ENCODE measurements at regions not wholly inside any gene's neighbourhood (a gene's known extent, or its start where the extent isn't known, plus 50 kb on each side); places are given as distances from the start of the nearest gene placed in this dataset.

GRCh38 chr3:28645149-28645548 lies 296.5 kb upstream of the AZI2 start:
- DNase-seq (ENCODE audit: low read depth in 2 of 2, low spot score in 1 of 2) = no peak

- no peak for DNase-seq (ENCODE audit: low read depth in 2 of 2, low spot score in 1 of 2)
Observed at GRCh38 chr3:28646435-28646834, 297.8 kb upstream of the AZI2 start.

GRCh38 chr3:28649266-28649665 lies 300.6 kb upstream of the AZI2 start:
- DNase-seq (ENCODE audit: low read depth in 2 of 2, low spot score in 1 of 2) = no peak

- no peak for DNase-seq (ENCODE audit: low read depth in 2 of 2, low spot score in 1 of 2)
Observed at GRCh38 chr3:28651159-28651558, 302.5 kb upstream of the AZI2 start.

GRCh38 chr3:28664123-28664522 lies 315.5 kb upstream of the AZI2 start:
- DNase-seq (ENCODE audit: low read depth in 2 of 2, low spot score in 1 of 2) = no peak

GRCh38 chr3:28667646-28668621 lies 319.3 kb upstream of the AZI2 start:
- DNase-seq (ENCODE audit: low read depth in 2 of 2, low spot score in 1 of 2) = peak in 1 of 2 donors; percentile 20

- no peak for DNase-seq (ENCODE audit: low read depth in 2 of 2, low spot score in 1 of 2)
Observed at GRCh38 chr3:28669870-28670269, 321.2 kb upstream of the AZI2 start.

- no peak for DNase-seq (ENCODE audit: low read depth in 2 of 2, low spot score in 1 of 2)
Observed at GRCh38 chr3:28672406-28672805, 323.8 kb upstream of the AZI2 start.

- no peak for DNase-seq (ENCODE audit: low read depth in 2 of 2, low spot score in 1 of 2)
Observed at GRCh38 chr3:28673446-28673845, 324.8 kb upstream of the AZI2 start.

GRCh38 chr3:28674212-28674611 lies 325.6 kb upstream of the AZI2 start:
- DNase-seq (ENCODE audit: low read depth in 2 of 2, low spot score in 1 of 2) = no peak

GRCh38 chr3:28677581-28677980 lies 329.0 kb upstream of the AZI2 start:
- DNase-seq (ENCODE audit: low read depth in 2 of 2, low spot score in 1 of 2) = no peak

GRCh38 chr3:28678086-28678485 lies 329.5 kb upstream of the AZI2 start:
- DNase-seq (ENCODE audit: low read depth in 2 of 2, low spot score in 1 of 2) = no peak

- DNase-seq (ENCODE audit: low read depth in 2 of 2, low spot score in 1 of 2) = no peak
Observed at GRCh38 chr3:28680050-28680449, 331.4 kb upstream of the AZI2 start.

GRCh38 chr3:28682121-28682520 lies 333.5 kb upstream of the AZI2 start:
- no peak for DNase-seq (ENCODE audit: low read depth in 2 of 2, low spot score in 1 of 2)

- no peak for DNase-seq (ENCODE audit: low read depth in 2 of 2, low spot score in 1 of 2)
Observed at GRCh38 chr3:28690176-28690575, 341.6 kb upstream of the AZI2 start.

GRCh38 chr3:28698706-28699105 lies 350.1 kb upstream of the AZI2 start:
- no peak for DNase-seq (ENCODE audit: low read depth in 2 of 2, low spot score in 1 of 2)

- DNase-seq (ENCODE audit: low read depth in 2 of 2, low spot score in 1 of 2) = no peak
Observed at GRCh38 chr3:28699283-28699682, 350.7 kb upstream of the AZI2 start.

- no peak for DNase-seq (ENCODE audit: low read depth in 2 of 2, low spot score in 1 of 2)
Observed at GRCh38 chr3:28700728-28701127, 352.1 kb upstream of the AZI2 start.

- no peak for DNase-seq (ENCODE audit: low read depth in 2 of 2, low spot score in 1 of 2)
Observed at GRCh38 chr3:28703843-28704242, 355.2 kb upstream of the AZI2 start.

GRCh38 chr3:28711293-28711692 lies 362.7 kb upstream of the AZI2 start:
- no peak for DNase-seq (ENCODE audit: low read depth in 2 of 2, low spot score in 1 of 2)

- no peak for DNase-seq (ENCODE audit: low read depth in 2 of 2, low spot score in 1 of 2)
Observed at GRCh38 chr3:28716939-28717338, 368.3 kb upstream of the AZI2 start.

GRCh38 chr3:28718074-28718849 lies 369.6 kb upstream of the AZI2 start:
- no peak for DNase-seq (ENCODE audit: low read depth in 2 of 2, low spot score in 1 of 2)
